ENCODE measurements at regions not wholly inside any gene's neighbourhood (a gene's known extent, or its start where the extent isn't known, plus 50 kb on each side); places are given as distances from the start of the nearest gene placed in this dataset.
"Not testable (repeated sequence)": the region's sequence is repeated elsewhere in the genome, so short reads cannot be mapped to it uniquely, and the experiment has no call there.

GRCh38 chr7:6882321-6882721 lies 56.2 kb upstream of the CCZ1B start:
- WGBS (ENCODE audit: insufficient coverage, low coverage, low lambda C conversion rate, missing lambda C conversion rate) = 51% methylated on average over 8 of the region's 8 CpGs
- not testable (repeated sequence) for DNase-seq, ATAC-seq

GRCh38 chr7:6883756-6884155 lies 57.7 kb upstream of the CCZ1B start:
- H3K4me1 ChIP-seq; H3K9me3 ChIP-seq; H3K27ac ChIP-seq; intact Hi-C loops (cut with DNase I); ATAC-seq; H3K4me3 ChIP-seq; H3K36me3 ChIP-seq; DNase-seq; H3K27me3 ChIP-seq: not testable (repeated sequence)
- 67% methylated on average over 7 of the region's 10 CpGs for WGBS (ENCODE audit: insufficient coverage, low coverage, low lambda C conversion rate, missing lambda C conversion rate)

More at GRCh38 chr7:6882321-6882721, 56.2 kb upstream of the CCZ1B start:
- H3K4me3 ChIP-seq; intact Hi-C loops (cut with DNase I); H3K4me1 ChIP-seq; H3K9me3 ChIP-seq; H3K36me3 ChIP-seq; H3K27ac ChIP-seq; H3K27me3 ChIP-seq: not testable (repeated sequence)

- no peak for ATAC-seq
- no peaks in the 10 kb centered on the region for H3K27me3 ChIP-seq
- no peak for DNase-seq
- no peaks in the 10 kb centered on the region for H3K9me3 ChIP-seq
- no peak overlapping the region for H3K4me3 ChIP-seq
- TF ChIP-seq POLR2A (IDR thresholded peaks at IDR 0.05) = no peak
- TF ChIP-seq, protein P1, sequence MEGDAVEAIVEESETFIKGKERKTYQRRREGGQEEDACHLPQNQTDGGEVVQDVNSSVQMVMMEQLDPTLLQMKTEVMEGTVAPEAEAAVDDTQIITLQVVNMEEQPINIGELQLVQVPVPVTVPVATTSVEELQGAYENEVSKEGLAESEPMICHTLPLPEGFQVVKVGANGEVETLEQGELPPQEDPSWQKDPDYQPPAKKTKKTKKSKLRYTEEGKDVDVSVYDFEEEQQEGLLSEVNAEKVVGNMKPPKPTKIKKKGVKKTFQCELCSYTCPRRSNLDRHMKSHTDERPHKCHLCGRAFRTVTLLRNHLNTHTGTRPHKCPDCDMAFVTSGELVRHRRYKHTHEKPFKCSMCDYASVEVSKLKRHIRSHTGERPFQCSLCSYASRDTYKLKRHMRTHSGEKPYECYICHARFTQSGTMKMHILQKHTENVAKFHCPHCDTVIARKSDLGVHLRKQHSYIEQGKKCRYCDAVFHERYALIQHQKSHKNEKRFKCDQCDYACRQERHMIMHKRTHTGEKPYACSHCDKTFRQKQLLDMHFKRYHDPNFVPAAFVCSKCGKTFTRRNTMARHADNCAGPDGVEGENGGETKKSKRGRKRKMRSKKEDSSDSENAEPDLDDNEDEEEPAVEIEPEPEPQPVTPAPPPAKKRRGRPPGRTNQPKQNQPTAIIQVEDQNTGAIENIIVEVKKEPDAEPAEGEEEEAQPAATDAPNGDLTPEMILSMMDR (IDR thresholded peaks at IDR 0.05) = no peak
- H3K4me1 ChIP-seq = no peaks in the 10 kb centered on the region
- H3K36me3 ChIP-seq = no peaks in the 10 kb centered on the region
- no peak overlapping the region for H3K27ac ChIP-seq
- intact Hi-C loops (cut with DNase I) = no loop called here
- 55% methylated on average over 6 of the region's 8 CpGs for WGBS (ENCODE audit: insufficient coverage, low coverage, low lambda C conversion rate, missing lambda C conversion rate)
Measured at GRCh38 chr7:6886198-6886597, 60.1 kb upstream of the CCZ1B start.

DNA sequence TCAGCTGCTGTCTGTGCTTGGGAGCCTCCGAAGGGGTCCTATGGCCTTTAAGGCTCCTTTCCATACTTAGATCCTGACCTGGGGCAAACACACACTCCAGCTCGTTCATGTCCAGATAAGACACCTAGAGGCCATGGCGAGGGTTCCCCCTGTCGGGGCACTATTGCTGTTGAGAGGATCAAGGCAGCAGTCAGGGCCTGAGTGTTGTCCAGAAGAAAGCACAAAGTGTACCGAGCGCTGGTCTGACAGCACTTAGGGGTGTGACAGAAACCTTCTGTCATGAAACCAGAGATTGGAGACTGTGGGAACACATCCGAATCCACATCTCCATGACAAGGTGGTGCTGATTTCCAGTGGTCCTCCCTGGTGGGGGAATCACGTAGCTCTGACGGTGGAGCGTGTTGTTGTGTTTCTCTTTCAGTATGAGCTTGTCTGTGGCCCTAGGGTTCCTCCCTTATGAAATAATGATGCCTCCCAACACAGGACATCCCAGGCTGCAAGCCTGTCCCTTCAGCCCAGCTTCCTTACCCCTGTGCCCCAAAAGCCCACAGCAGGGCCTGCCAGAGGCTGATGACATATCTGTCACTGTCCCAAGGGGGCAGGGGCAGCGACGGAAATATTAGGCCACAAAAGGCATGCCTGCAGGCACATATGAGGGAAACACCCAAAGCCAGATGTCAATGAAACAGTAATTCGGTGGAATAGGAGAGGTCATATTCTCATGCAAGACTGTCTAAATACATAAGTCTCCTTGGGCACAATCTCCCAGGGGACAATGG lies 62.4 kb upstream of the CCZ1B start:
- H3K4me3 ChIP-seq; H3K9me3 ChIP-seq; ATAC-seq; H3K36me3 ChIP-seq; H3K27me3 ChIP-seq; intact Hi-C loops (cut with DNase I); H3K27ac ChIP-seq; DNase-seq; H3K4me1 ChIP-seq: not testable (repeated sequence)
- WGBS (ENCODE audit: insufficient coverage, low coverage, low lambda C conversion rate, missing lambda C conversion rate) = 67% methylated on average over 6 of the region's 13 CpGs

DNA sequence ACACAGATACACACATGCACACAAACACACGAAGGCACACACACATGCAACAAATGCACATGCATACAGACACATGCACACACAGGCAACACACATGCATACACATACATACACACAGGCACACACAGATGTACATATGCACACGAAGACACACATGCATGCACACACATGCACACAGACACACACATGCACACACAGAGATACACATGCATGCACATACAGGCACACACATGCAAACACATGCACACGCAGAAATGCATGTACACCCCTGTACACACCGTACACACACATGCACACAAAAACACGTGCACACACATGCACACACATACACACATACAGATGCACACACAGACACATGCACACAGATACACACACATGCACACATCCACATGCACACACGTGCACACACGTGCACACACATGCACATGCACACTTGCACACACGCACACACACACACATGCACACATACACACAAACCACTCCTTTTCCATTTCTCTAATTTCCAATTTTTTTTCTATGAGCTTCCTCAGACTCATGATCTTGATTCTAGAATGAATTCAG lies 63.3 kb upstream of the CCZ1B start:
- intact Hi-C loops (cut with DNase I) = no loop called here
- no peaks in the 10 kb centered on the region for H3K9me3 ChIP-seq
- no peak overlapping the region for H3K4me3 ChIP-seq
- TF ChIP-seq, protein P1 (IDR thresholded peaks at IDR 0.05) = no peak
- TF ChIP-seq POLR2A (IDR thresholded peaks at IDR 0.05) = no peak
- no peaks in the 10 kb centered on the region for H3K4me1 ChIP-seq
- no peaks in the 10 kb centered on the region for H3K27me3 ChIP-seq
- DNase-seq (no peak), ATAC-seq (no peak)
- no peak overlapping the region for H3K27ac ChIP-seq
- H3K36me3 ChIP-seq = no peaks in the 10 kb centered on the region
- 71% methylated on average over 7 of the region's 8 CpGs for WGBS (ENCODE audit: insufficient coverage, low coverage, low lambda C conversion rate, missing lambda C conversion rate)

- H3K36me3 ChIP-seq; H3K27ac ChIP-seq; H3K27me3 ChIP-seq; H3K4me1 ChIP-seq; H3K9me3 ChIP-seq; H3K4me3 ChIP-seq; intact Hi-C loops (cut with DNase I); ATAC-seq; DNase-seq: not testable (repeated sequence)
- WGBS (ENCODE audit: insufficient coverage, low coverage, low lambda C conversion rate, missing lambda C conversion rate) = 30% methylated on average over 4 of the region's 4 CpGs
Measured at GRCh38 chr7:6902097-6902518, 76.0 kb upstream of the CCZ1B start.

GRCh38 chr7:6903289-6903688 lies 77.2 kb upstream of the CCZ1B start:
- DNase-seq; H3K36me3 ChIP-seq; H3K27ac ChIP-seq; ATAC-seq; H3K4me3 ChIP-seq; H3K4me1 ChIP-seq; intact Hi-C loops (cut with DNase I); H3K9me3 ChIP-seq; H3K27me3 ChIP-seq: not testable (repeated sequence)
- 66% methylated on average over 4 of the region's 7 CpGs for WGBS (ENCODE audit: insufficient coverage, low coverage, low lambda C conversion rate, missing lambda C conversion rate)

DNA sequence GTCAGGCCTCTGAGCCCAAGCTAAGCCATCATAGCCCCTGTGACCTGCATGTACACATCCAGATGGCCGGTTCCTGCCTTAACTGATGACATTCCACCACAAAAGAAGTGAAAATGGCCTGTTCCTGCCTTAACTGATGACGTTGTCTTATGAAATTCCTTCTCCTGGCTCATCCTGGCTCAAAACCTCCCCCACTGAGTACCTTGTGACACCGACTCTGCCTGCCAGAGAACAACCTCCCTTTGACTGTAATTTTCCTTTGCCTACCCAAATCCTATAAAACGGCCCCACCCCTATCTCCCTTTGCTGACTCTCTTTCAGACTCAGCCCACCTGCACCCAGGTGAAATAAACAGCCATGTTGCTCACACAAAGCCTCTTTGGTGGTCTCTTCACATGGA lies 77.7 kb upstream of the CCZ1B start:
- H3K4me1 ChIP-seq; H3K36me3 ChIP-seq; H3K27ac ChIP-seq; H3K9me3 ChIP-seq; H3K4me3 ChIP-seq; intact Hi-C loops (cut with DNase I); H3K27me3 ChIP-seq; DNase-seq; ATAC-seq: not testable (repeated sequence)
- 29% methylated on average over 3 of the region's 4 CpGs for WGBS (ENCODE audit: insufficient coverage, low coverage, low lambda C conversion rate, missing lambda C conversion rate)

All from right lobe of liver (tissue), 6 donors.